ENCODE measurements at regions not wholly inside any gene's neighbourhood (a gene's known extent, or its start where the extent isn't known, plus 50 kb on each side); places are given as distances from the start of the nearest gene placed in this dataset.

DNA sequence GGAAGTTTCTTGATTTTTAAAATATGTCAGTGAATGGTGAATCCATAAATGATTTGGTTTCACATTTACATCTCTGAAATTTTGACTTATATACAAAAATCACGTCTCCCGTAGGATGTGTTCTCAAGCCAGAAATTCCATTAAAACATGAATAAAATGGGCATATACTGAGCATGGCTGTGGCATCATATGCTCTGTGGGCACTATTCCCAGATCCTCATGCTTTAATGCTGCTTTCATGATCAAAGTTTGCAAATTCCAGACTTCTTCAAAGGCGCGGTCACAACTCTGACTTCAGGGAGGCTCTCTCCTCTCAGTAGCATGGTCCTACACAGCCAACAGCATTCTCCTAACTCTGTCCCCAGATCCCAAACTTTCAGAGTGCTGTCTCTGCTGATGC, 723.2 kb downstream of the TAF11L14 start:
- TF ChIP-seq, protein P1, sequence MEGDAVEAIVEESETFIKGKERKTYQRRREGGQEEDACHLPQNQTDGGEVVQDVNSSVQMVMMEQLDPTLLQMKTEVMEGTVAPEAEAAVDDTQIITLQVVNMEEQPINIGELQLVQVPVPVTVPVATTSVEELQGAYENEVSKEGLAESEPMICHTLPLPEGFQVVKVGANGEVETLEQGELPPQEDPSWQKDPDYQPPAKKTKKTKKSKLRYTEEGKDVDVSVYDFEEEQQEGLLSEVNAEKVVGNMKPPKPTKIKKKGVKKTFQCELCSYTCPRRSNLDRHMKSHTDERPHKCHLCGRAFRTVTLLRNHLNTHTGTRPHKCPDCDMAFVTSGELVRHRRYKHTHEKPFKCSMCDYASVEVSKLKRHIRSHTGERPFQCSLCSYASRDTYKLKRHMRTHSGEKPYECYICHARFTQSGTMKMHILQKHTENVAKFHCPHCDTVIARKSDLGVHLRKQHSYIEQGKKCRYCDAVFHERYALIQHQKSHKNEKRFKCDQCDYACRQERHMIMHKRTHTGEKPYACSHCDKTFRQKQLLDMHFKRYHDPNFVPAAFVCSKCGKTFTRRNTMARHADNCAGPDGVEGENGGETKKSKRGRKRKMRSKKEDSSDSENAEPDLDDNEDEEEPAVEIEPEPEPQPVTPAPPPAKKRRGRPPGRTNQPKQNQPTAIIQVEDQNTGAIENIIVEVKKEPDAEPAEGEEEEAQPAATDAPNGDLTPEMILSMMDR (IDR thresholded peaks at IDR 0.05): no peak
- ChIA-PET POLR2A (no interaction called here), CTCF (no interaction called here)
- intact Hi-C loops (cut with micrococcal nuclease): no loop called here
- H3K27me3 Mint-ChIP-seq: no peaks in the 10 kb centered on the region
- no peak overlapping the region for H3K27ac Mint-ChIP-seq
- ATAC-seq (no peak), DNase-seq (no peak)
- no peaks in the 10 kb centered on the region for H3K9me3 Mint-ChIP-seq
- H3K4me3 Mint-ChIP-seq: no peak overlapping the region
- H3K36me3 Mint-ChIP-seq (ENCODE audit: low read depth): no peaks in the 10 kb centered on the region
- H3K4me1 Mint-ChIP-seq (ENCODE audit: low read depth): no peaks in the 10 kb centered on the region

DNA sequence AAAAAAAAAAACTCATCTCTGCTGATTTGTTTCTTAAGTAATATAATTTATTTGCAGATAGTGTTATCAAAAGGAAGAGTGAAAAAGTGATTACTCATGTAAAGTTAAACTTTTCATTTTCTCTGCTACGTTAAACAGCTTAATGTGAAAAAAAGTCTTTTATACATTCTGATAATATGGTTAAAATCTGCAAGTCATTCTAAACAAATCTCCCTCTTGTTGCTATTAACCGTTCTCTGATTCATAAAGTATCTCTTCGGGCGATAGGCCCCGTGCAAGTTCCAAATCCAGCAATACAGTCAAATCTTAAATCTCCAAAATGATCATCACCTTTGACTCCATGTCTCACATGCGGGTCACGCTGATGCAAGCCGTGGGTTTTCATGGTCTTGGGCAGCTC, 732.0 kb downstream of the TAF11L14 start:
- intact Hi-C loops (cut with micrococcal nuclease): no loop called here
- Mint-ChIP-seq H3K9me3 (no peaks in the 10 kb centered on the region), H3K4me3 (no peak overlapping the region), H3K36me3 (ENCODE audit: low read depth) (no peaks in the 10 kb centered on the region), H3K27ac (no peak overlapping the region), H3K27me3 (no peaks in the 10 kb centered on the region), H3K4me1 (ENCODE audit: low read depth) (no peaks in the 10 kb centered on the region)
- ATAC-seq (no peak), DNase-seq (no peak)
- TF ChIP-seq, protein P1 (IDR thresholded peaks at IDR 0.05): no peak
- ChIA-PET CTCF (no interaction called here), POLR2A (no interaction called here)

DNA sequence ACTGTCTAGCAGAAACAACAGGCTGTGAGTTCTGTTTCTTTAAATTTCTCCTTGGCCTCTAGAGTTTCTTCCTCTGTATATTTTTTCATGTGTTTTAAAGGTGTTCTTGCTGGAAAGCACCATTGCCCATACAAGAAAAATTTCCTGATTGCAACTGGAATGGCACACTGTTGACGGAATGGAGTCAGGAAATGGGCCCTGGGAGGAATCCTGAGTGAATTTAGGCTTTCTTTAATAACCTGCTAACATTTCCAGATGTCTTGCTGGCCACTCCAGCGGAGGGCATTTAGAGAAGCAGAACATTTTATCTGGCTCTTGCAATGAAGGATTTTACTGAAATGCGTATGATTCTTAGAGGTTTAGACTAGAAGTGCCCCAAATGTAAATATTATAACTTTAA, 736.3 kb downstream of the TAF11L14 start:
- Mint-ChIP-seq H3K27ac (no peak overlapping the region), H3K4me3 (no peak overlapping the region), H3K4me1 (ENCODE audit: low read depth) (no peaks in the 10 kb centered on the region), H3K36me3 (ENCODE audit: low read depth) (no peaks in the 10 kb centered on the region), H3K27me3 (no peaks in the 10 kb centered on the region), H3K9me3 (no peaks in the 10 kb centered on the region)
- intact Hi-C loops (cut with micrococcal nuclease): no loop called here
- TF ChIP-seq, protein P1 (IDR thresholded peaks at IDR 0.05): no peak
- DNase-seq (no peak), ATAC-seq (no peak)
- ChIA-PET CTCF (no interaction called here), POLR2A (no interaction called here)

DNA sequence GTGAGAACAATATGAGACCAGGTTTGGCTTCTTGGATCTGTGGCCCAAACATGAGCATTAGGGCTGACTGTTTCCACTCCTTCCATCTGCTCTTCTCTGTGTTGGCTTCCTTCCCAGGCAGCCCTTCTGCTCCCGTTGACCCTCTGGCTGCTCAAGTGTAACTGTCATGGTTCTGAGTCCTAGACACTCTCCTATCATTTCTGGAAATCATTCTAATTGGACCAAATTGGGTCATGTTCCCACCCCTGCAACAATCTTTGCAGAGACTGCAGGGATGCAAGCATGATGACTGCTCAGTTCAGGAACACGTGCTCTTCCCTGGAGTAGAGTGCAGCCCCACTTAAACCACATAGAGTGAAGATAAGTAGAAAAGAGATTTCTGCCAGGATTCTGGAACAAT, 741.4 kb downstream of the TAF11L14 start:
- H3K4me1 Mint-ChIP-seq (ENCODE audit: low read depth): no peaks in the 10 kb centered on the region
- intact Hi-C loops (cut with micrococcal nuclease): no loop called here

DNA sequence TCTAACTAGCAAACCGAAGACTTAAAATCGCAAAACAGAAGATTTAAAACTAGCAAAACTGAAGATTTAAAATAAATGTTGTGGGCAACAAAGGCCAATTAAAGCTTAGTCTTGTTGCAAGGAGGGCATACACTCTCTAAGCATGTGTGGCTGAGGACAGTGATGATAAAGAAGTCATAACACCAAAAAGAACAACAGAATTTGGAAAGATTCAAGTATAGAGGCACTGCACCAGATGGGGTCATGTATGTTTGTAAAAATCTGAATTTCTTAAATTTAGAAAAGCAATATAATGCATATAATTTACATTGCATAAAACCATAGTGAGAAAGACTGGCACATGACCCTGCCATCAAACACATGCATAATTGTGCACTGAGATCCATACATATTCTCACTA, 743.8 kb downstream of the TAF11L14 start:
- H3K4me3 Mint-ChIP-seq: no peak overlapping the region
- TF ChIP-seq, protein P1 (IDR thresholded peaks at IDR 0.05): no peak
- no peaks in the 10 kb centered on the region for H3K27me3 Mint-ChIP-seq
- H3K9me3 Mint-ChIP-seq: no peaks in the 10 kb centered on the region
- H3K27ac Mint-ChIP-seq: no peak overlapping the region
- intact Hi-C loops (cut with micrococcal nuclease): no loop called here
- no peaks in the 10 kb centered on the region for H3K4me1 Mint-ChIP-seq (ENCODE audit: low read depth)
- ATAC-seq: no peak
- H3K36me3 Mint-ChIP-seq (ENCODE audit: low read depth): no peaks in the 10 kb centered on the region
- no peak for DNase-seq
- ChIA-PET POLR2A (no interaction called here), CTCF (no interaction called here)

More for the DNA sequence above, 741.4 kb downstream of the TAF11L14 start:
- POLR2A ChIA-PET: no interaction called here
- TF ChIP-seq, protein P1 (IDR thresholded peaks at IDR 0.05): no peak
- Mint-ChIP-seq H3K36me3 (ENCODE audit: low read depth) (no peaks in the 10 kb centered on the region), H3K27ac (no peak overlapping the region), H3K9me3 (no peaks in the 10 kb centered on the region), H3K27me3 (no peaks in the 10 kb centered on the region), H3K4me3 (no peak overlapping the region)
- DNase-seq (no peak), ATAC-seq (no peak)
- CTCF ChIA-PET: no interaction called here

All from activated CD8-positive, alpha-beta T cell treated with anti-CD3 and anti-CD28 coated beads for 36 hours (primary cell).